ENCODE measurements at regions not wholly inside any gene's neighbourhood (a gene's known extent, or its start where the extent isn't known, plus 50 kb on each side); places are given as distances from the start of the nearest gene placed in this dataset.
"Not testable (repeated sequence)": the region's sequence is repeated elsewhere in the genome, so short reads cannot be mapped to it uniquely, and the experiment has no call there.

- no peak for DNase-seq
Observed at GRCh38 chr2:240368781-240369331, 66.6 kb upstream of the GPC1 start.

DNA sequence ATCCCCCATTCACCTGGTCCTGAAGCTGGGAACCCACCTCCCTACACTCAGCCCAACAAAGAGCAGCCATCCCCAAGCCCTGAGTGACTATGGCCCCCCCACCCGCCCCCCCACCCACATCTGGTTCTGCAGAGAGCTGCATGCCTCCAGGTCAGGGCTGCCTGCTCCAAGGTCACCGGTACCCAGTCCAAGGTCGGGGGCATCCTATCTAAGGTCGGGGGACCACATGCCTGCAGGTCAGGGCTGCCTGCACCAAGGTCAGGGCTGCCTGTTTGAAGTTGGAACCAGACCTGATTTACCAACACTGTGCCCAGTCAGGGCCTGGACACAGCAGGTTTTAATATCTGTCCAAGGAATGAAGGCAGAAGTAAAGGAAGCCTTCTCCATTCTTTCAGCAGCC is 66.1 kb upstream of the GPC1 start:
- no peak for DNase-seq

DNA sequence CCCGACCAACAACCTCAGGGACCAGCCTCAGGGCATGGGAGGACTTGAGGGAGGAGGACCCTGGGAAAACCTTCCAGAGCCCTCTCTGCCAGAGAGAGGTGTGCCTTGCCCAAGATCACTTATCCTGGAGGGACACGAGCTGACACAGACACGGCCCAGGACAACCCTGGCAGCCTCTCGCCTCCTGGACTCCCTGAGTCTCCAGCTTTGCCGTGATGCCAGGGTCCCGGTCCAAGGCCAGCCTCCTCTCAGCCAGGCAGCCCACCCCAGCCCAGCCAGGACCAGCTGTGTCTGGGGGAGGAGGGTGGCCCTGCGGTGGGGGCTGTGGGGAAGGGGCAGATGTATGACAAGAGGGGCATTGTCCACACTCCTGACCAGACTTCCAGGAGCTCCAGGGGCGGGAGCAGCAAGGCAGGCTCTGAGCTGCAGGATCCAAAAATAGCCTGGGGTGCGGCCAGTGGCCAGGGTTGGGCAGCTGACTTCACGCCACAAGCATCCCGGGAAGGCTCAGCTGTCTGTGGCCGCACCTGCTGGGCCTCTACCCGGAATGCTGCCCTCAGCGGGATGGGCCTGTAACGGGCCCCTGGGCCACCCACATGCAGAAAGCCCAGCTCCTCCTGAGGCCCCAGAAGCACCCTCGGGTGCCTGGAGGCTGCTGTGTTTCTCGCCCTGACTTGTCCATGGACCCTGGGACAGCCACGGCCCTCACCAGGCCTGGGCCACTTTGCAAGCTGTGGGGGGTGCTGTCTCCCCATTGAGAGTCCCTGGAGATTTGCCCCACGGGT is 65.5 kb upstream of the GPC1 start:
- DNase-seq, result peak in 42 of 56 donors; percentile 16 to 92 (median 46)

DNA sequence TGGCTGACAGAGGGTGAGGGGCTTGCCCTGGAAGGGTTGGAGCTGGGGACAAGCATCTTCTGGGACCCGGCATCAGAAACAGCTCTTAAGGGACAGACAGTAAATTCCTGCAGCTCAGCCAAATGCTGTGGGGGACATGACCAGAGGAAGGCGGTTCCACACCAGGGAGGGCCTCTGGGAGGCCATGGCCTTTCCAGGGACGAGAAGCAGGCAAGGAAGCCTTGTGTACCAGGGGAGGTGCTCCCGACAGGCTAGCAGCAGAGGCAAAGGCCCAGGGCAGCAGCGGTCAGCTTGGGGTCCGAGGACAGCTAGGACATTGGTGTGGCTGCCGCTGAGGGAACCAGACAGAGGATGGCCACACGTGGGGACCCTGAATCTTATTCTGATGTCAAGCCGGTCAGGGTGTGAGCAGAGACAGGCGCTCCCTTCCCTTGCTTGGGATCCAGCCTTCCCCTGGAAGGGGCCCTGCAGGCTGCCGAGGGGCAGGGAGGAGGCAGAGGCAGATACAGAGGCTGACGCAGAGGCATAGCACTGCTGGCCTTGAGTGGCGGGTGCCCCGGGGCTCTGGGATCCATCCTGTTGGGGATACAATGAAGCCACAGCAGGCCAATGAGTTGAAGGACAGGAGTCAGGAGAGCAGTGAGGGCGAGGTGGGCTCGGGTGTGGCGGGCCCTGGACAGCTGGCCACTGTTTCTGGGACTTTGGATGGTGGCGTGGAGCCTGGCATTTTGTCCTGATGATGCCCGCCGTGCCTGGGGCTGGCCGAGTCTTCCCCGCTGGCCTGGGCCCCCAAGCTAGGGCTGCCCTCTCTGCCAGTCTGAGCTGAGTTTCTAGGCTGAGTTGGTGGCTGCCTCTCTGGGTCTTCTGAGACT is 64.1 kb upstream of the GPC1 start:
- DNase-seq, result no peak

GRCh38 chr2:240372101-240372500 is 63.4 kb upstream of the GPC1 start:
- peak in 6 of 56 donors; percentile 8 to 49 (median 24) for DNase-seq

GRCh38 chr2:240373289-240373885 is 62.1 kb upstream of the GPC1 start:
- no peak for DNase-seq

DNA sequence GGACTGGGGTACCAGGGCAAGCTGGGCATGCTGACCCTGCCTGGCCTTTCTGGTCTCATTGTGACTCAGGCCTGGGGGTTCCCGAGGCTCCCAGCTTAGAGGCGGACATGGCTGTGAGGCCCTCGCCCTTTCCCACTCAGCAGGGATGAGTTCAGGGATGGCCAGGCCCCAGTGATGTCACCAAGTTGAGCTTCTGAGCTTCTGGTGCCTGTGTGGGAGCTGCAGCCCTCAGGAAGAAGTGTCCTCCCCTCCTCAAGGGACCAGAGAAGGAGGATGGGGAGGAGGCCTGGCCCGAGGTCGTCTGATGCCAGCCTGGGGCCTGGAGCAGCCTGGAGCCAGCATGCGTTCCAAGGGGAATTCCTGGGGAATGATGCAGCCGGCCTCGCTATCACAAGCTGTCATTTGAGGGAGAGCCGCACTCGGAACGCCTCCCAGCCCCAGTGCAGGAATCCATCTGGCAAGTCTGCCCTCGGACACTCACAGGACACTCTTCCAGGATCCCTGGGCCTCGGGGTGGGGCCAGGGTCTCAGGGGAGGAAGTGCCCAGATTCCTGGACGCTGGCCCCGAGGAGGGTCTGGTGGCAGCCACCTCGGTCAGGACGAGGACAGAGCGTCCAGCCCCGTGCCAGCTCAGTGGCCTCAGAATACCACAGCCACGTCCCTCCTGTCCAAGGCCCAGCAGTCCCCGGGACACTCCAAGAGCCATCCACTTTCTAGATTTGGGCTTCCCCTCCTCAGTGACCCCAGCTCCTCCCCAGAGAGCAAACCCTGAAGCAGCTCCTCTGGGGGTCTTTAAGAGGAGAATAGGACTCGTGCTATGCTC is 61.2 kb upstream of the GPC1 start:
- no peak for DNase-seq

GRCh38 chr2:240375024-240375645 is 60.3 kb upstream of the GPC1 start:
- DNase-seq, result no peak

GRCh38 chr2:240376739-240377138 is 58.7 kb upstream of the GPC1 start:
- no peak for DNase-seq

GRCh38 chr2:240377366-240377765 is 58.1 kb upstream of the GPC1 start:
- DNase-seq, result no peak

GRCh38 chr2:240379089-240379636 is 56.3 kb upstream of the GPC1 start:
- DNase-seq, result no peak

DNA sequence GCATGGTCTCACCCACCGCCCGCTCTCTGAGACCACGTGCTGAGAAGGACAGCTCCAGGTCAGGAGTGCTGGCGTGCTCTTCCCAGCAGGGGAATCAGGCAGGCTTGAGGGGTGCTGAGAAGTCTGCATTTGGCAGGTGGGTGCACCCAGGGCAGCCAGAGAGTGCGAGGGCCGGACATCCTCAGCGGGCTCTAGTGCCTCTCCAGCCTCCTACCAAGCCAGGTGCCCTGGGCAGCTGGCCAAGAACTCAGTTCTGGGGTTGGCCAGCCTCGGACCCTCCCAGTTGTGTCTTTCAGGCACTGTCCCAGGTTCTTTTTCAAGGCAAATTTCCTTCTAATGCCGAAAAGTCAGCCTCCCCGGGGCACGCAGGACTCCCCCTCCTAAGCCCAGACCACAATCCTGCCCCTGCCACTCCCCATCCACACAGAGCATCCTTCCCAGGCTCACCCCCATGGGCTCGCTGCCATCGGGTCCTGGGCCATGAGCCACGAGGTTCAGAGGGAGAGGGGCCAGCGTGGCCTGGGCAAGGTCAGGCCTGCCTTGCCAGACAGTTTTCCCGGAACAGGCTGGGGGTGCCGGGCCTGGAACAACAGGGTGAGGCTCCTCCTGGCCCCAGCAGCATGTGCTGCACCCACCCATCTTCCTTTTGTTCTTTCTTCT is 52.2 kb upstream of the GPC1 start:
- no peak for DNase-seq

DNA sequence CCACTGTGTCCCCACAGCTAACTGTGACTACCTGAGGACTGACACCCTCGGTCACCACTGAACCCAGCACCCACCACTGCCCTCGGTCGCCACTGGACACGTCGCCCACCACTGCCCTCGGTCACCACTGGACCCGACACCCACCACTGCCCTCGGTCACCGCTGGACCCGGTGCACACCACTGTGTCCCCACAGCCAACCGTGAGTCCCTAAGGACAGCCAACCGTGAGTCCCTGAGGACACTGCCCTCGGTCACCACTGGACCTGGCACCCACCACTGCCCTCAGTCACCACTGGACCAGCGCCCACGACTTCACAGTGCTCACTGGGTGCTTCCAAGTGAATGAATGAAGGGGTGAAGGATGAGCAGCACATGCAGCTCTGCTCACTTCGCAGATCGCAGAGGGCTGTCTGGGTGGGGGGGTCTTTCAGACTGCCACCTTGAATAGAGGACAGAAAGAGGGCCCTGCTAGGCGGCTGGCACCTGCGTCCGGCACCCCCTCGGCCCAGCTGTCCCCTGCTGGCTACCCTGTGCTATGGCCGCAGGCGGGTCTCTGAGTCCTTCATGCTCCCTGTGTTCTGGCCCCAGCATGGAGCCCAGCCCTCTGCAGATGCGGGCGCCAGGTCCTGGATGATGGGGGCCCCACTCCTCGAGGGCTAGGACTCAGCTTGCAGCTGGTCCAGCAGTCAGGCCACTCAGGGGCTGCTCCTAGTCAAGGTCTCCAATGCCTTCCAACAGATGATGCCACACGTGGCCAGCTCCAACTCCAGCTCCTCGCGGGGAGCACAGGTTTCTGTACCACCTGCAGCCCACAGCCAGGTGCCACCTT is 51.4 kb upstream of the GPC1 start:
- no peak for DNase-seq

DNA sequence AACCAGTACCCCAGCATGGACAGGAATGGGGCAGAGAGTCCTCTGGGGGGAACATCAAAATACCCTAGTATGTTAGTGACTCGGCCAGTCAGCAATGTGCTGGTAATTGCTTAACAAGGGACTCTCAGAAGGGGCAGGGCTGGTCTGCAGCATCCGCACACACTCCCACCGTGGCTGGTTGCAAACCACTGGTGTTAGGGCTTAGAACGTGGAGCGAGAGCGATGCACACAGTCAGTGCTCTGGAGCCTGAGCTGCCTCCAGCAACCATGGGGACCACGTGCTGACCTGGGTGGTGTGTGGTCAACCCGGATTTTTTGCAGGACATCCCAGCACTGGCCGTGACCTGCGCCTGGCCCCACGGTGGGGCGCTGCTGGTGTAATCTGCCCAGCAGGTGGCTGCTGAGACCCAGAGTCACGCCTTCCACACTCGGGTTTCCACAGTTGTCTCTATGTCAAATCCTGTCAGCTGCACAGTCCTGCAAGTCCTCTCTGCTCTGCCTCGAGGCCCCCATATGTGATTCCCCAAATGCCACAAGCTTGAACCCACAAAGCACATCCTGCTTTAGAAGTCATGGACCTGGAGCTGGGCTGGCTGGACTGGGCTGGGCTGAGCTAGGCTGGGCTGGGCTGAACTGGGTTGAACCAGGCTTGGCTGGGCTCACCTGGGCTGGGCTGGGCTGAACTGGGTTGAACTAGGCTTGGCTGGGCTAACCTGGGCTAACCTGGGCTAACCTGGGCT is 50.6 kb upstream of the GPC1 start:
- no peak for DNase-seq

DNA sequence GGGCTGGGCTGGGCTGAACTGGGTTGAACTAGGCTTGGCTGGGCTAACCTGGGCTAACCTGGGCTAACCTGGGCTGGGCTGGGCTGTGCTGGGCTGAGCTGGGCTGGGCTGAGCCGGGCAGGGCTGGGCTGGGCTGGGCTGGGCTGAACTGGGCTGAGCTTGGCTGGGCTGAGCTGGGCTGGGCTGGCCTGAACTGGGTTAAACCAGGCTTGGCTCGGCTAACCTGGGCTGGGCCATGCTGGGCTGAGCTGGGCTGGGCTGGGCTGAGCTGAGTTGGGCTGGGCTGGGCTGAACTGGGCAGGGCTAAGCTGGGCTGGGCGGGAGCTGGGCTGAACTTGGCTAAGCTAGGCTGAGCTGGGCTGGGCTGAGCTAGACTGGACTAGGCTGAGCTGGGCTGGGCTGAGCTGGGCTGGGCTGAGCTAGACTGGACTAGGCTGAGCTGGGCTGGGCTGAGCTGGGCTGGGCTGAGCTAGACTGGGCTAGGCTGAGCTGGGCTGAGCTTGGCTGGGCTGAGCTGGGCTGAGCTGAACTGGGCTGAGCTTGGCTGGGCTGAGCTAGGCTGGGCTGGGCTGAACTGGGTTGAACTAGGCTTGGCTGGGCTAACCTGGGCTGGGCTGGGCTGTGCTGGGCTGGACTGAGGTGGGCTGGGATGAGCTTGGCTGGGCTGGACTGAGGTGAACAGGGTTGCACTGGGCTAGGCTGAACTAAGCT is 49.9 kb upstream of the GPC1 start:
- DNase-seq, result not testable (repeated sequence)
